ENCODE measurements at regions not wholly inside any gene's neighbourhood (a gene's known extent, or its start where the extent isn't known, plus 50 kb on each side); places are given as distances from the start of the nearest gene placed in this dataset.
"Not testable (repeated sequence)": the region's sequence is repeated elsewhere in the genome, so short reads cannot be mapped to it uniquely, and the experiment has no call there.

- not testable (repeated sequence) for DNase-seq (ENCODE audit: low spot score)
Measured at GRCh38 chr2:181737302-181737701, 57.0 kb upstream of the NEUROD1 start.

- DNase-seq (ENCODE audit: low spot score) = no peak
Measured at GRCh38 chr2:181738074-181738473, 57.8 kb upstream of the NEUROD1 start.

GRCh38 chr2:181738563-181738962 is 58.2 kb upstream of the NEUROD1 start:
- DNase-seq (ENCODE audit: low spot score) = no peak

GRCh38 chr2:181741756-181742155 is 61.4 kb upstream of the NEUROD1 start:
- DNase-seq (ENCODE audit: low spot score) = no peak

- DNase-seq (ENCODE audit: low spot score) = no peak
Measured at GRCh38 chr2:181742361-181742760, 62.0 kb upstream of the NEUROD1 start.

GRCh38 chr2:181742922-181743722 is 62.8 kb upstream of the NEUROD1 start:
- DNase-seq (ENCODE audit: low spot score) = peak; percentile 49

GRCh38 chr2:181743723-181744031 is 63.4 kb upstream of the NEUROD1 start:
- DNase-seq (ENCODE audit: low spot score) = no peak

- DNase-seq (ENCODE audit: low spot score) = no peak
Measured at GRCh38 chr2:181745796-181746540, 65.7 kb upstream of the NEUROD1 start.

- DNase-seq (ENCODE audit: low spot score) = no peak
Measured at GRCh38 chr2:181746844-181747243, 66.5 kb upstream of the NEUROD1 start.

- DNase-seq (ENCODE audit: low spot score) = no peak
Measured at GRCh38 chr2:181750305-181750704, 70.0 kb upstream of the NEUROD1 start.

- no peak for DNase-seq (ENCODE audit: low spot score)
Measured at GRCh38 chr2:181751266-181752030, 71.1 kb upstream of the NEUROD1 start.

- no peak for DNase-seq (ENCODE audit: low spot score)
Measured at GRCh38 chr2:181752301-181752700, 72.0 kb upstream of the NEUROD1 start.

GRCh38 chr2:181753686-181754085 is 73.4 kb upstream of the NEUROD1 start:
- DNase-seq (ENCODE audit: low spot score) = no peak

- no peak for DNase-seq (ENCODE audit: low spot score)
Measured at GRCh38 chr2:181754105-181754504, 73.8 kb upstream of the NEUROD1 start.

- no peak for DNase-seq (ENCODE audit: low spot score)
Measured at GRCh38 chr2:181755181-181755580, 74.9 kb upstream of the NEUROD1 start.

GRCh38 chr2:181760521-181760920 is 80.2 kb upstream of the NEUROD1 start:
- no peak for DNase-seq (ENCODE audit: low spot score)

GRCh38 chr2:181761175-181761574 is 80.9 kb upstream of the NEUROD1 start:
- DNase-seq (ENCODE audit: low spot score) = no peak

- DNase-seq (ENCODE audit: low spot score) = no peak
Measured at GRCh38 chr2:181762000-181762399, 81.7 kb upstream of the NEUROD1 start.

GRCh38 chr2:181762848-181763247 is 82.5 kb upstream of the NEUROD1 start:
- no peak for DNase-seq (ENCODE audit: low spot score)

- DNase-seq (ENCODE audit: low spot score) = no peak
Measured at GRCh38 chr2:181763423-181763822, 83.1 kb upstream of the NEUROD1 start.

GRCh38 chr2:181764095-181764963 is 84.0 kb upstream of the NEUROD1 start:
- no peak for DNase-seq (ENCODE audit: low spot score)

- no peak for DNase-seq (ENCODE audit: low spot score)
Measured at GRCh38 chr2:181766129-181766528, 85.8 kb upstream of the NEUROD1 start.
